Medulla oblongata (tissue), 1 donor: ENCODE measurements at regions not wholly inside any gene's neighbourhood (a gene's known extent, or its start where the extent isn't known, plus 50 kb on each side); places are given as distances from the start of the nearest gene placed in this dataset.

Source experiments
- DNase-seq: peaks from one replicate; pipeline ENCODE4 v3.0.0-alpha.2; 2015; ENCODE audit errors: extremely low spot score

DNA sequence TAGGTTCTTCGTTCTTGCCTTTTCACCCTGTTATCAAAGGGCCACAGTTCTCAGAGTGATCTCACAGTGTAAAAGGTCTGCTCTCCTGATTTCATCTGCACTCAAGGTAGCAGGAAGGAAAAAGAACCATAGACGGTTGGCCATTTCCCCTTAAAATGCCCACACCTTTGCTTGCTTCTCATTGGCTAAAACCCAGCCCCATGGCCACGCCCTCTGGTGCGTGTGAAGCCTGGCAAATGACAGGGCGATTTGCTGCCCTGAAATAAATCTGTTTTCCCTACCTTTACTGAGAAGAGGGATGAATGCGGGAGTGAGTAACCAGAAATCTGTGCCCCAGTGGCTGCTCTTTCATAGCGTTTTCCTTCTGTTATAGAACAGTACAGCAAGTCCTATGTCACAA, 269.3 kb downstream of the POU4F1 start:
- no peak for DNase-seq

DNA sequence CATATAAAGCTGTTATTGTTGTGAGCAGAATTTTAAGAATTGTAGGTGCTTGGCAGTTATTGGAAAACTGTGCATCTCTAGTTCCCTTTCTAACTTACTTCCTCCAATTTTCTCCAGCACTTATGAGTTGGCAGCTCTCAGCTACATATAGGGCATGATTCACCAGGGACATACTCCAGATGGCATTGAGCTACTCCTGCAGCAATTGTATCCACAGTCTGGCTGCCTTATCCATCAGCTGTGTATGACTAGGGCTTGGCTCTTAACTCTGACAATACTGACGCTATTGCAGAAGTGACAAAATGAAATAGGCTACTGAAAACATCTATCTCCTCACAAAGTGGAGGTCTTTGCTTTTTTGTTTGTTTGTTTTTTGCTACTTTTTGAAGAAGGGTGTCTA, 276.7 kb downstream of the POU4F1 start:
- no peak for DNase-seq

DNA sequence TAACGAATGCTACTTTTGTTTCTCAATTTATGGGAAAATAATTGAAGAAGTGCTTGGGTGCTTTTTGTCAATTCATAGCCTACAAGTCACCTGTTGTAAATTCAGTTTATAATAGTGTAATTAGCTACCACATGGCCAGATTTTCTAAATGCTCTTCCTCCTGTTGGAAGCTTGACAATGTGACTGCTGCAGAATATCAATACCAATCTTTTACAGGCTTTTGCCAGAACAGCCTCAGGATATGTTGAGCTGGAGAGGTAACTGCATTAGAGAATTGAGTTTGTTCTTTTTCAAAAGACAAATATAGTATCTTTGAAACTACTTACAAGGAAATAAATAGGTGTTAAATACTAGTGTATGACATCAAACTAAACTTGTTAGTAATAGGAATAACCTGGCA, 277.8 kb downstream of the POU4F1 start:
- DNase-seq: no peak

DNA sequence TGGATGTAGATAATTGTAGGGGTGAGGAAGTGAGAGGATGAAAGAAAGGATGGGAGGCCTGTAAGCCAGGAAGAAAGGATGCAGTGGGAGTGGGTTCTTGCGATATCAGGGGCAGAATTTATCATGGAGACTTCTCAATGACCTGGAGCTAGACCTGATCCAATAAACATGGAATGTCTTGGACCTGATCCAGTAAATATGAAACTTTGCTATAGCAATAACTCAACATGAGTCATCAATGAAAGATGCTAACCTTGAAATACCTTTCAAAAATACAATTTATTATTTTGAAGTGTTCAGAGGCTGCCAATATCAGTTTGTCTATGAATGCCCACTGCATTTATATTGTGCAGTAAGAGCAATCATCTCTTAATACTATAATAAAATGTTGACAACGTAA, 279.5 kb downstream of the POU4F1 start:
- DNase-seq: no peak

DNA sequence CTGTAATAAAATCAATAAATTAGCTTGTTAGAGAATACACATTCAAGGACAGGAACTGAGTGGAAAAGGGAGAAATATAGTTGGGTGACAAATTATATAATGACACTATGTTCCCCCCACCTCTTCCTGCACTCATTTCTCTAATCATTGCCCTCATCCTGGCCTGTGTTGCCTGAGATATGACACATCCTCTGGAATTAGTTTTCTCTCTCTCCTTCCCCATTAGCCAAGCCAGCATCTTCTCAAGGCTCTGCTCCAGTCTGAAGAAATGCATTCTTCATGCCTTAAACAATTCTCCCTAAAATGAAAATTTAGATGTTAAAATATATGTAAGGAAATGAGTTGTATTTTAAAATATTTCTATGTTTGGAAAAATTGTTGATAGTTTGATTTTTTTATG, 280.3 kb downstream of the POU4F1 start:
- DNase-seq: no peak

DNA sequence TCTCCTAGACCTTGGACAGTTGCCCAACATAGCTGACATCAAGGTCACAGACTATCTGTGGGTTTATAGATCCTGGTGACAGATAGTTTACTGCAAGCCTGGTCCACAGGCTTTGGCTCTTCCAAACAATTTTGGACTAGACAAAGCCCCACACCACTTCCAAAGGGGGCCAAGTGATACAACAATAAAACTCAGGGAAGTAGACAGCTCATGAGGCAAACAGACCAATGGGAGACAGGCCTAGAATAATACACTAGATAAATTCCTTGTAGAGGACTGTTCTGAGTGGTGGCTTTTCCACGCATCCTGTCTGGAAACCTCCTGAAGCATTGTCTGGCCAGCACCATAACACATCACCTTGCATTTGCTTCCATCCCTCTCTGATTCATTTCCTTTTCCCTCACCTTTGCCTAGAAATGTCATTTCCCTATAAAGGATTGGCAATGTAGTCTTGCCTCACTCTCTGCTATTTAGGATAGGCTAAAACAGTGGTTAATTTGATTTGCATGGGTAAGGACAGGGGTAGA, 284.2 kb downstream of the POU4F1 start:
- no peak for DNase-seq

DNA sequence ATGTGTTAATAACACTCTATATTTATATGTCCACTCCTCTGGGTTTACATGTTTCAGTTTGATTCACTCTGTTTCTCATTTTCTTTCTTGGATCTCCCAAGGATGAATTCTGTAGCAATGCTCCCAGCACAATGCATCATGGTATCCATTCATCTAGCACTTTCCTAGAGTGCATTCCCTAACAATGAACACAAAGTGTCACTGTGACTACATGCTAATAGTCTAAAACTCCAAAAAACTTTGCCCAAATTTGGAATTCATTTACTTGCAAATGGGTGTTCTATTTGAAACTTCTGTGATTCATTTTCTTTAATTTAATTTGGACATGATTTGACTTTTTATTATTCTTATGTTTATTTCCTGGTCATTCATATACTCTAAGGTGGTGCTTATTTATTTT, 286.3 kb downstream of the POU4F1 start:
- DNase-seq: peak; percentile 57

DNA sequence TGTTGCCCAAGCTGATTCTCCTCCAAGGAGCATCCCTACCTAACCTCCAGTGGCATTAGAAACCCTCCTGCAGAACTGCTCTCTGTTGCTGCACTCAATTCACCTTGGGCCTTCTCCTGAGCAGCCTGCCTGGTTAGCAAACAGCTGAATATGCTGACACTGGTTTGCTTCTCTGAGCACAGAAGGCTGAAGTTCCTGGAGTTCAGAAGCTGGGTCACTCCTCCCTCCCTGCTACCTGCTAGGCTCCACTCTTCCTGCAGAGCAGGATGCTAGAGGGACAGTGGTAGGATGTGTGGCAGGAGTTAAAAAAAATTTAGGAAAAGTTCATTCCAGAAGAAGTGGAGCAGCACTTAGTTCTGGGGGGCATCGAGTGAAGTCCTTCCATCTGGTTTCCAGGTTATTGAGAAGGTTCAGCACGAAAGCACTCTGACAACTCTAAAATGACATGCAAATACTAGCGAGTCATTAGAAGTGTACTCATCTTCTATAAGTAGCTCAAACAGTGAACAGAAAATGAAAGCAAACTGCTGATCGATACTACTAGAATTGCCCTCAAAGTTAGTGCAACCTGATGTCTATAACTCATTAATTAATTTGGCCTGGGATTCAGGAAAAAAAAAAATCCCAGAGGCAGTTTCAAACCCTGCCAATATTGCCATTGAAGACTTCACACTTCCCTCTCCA, 293.7 kb downstream of the POU4F1 start:
- no peak for DNase-seq

DNA sequence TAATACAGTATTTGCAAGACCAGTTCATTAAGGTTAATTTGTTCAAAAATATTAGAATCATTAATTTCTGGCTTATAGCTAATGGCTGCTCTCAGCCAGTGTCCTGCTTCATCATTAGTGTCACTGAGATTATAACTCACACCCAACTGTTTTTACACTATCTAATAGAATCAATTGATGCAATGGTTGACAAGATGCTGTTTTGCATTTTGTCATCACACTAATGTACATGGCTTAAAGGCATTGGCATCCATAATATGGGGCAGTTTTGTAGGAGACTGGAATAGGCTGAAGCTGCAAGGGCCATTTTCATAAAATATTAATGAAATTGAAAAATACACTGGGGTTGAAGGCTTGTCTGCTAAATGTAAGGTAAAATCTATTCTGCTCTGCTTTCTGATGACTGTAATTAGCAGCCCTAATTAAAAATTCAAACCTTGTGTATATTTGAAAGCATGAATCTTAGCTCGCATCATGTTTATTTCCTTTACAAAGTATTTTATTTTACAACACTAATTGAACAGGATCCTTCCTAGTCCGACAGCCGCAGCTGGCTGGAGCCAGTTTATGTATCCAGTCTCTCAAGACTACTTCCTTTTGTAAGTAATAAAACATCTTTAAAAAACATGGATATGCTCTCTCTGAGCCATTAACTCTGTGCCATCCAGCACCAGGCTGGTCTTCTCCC, 296.7 kb downstream of the POU4F1 start:
- DNase-seq: no peak

DNA sequence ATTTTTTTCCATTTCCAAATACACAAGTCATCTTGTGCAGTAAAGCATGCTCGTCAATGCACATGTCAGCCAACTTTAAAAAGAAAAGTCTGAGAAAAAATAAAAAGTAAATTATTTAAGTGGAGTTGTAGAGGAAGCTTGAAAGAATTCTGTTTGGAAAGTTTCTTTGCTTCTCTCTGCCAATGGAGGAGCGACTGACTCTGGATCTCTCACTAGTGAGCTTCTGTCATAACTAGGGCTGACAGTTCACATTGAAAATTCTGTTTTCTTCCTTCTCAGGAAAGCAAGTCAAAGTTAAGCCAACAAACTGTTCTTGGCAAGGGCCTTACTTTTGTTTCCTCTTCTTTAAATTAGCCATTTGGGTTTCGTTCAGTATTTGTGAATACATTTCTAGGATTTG, 298.2 kb downstream of the POU4F1 start:
- DNase-seq: peak; percentile 7

DNA sequence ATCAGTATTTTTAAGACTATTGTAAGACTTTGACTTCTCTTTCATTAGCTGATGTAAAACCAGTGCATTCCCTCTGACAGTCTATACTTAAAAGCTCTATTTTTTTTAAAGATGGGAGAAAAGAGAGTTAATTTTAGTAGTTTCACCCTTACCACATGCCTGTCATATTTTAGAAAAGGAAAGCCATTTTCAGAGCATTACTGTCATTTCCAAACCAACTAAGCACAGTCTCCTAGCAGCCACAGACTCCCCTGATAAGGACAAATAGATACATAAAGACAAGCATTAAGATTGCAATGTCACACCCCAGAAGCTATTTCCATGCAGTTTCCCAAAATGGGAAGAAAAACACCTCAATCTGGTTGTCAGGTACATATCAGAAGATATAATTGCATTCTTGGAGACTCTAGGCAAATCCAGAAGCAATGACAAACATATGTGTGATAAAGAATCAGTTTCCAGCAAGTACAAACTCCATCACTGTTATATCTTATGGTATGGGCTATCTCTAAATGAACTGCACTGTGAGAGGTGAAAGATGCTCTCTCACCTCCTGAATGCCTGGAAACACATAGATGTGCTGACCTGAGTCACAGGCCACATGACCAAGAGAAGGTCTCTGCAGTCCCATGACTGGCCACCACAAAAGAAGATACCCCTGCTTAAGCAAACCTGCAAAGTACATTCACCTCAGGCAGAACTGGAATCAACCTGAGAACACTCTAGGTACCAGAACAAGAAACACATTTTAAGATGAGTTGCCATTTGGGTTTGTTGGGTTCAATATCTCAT, 303.3 kb downstream of the POU4F1 start:
- no peak for DNase-seq

DNA sequence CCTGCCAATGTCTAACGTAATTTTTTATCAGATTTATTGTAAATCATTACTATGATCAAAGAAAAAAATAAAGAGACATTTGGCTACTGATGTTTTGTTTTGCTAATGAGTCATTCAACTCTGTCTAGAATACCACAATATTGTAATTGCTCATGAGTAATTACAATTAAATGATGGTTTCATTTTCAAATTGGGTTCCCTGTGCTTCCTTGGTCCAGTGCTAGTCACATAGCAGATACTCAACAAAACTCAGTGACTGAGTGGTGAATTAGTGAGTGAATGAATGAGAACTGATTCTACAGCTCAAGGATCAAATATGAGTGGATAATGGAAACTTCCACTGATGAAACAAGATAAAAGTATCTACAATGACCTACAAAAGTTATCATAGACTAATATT, 304.7 kb downstream of the POU4F1 start:
- no peak for DNase-seq

DNA sequence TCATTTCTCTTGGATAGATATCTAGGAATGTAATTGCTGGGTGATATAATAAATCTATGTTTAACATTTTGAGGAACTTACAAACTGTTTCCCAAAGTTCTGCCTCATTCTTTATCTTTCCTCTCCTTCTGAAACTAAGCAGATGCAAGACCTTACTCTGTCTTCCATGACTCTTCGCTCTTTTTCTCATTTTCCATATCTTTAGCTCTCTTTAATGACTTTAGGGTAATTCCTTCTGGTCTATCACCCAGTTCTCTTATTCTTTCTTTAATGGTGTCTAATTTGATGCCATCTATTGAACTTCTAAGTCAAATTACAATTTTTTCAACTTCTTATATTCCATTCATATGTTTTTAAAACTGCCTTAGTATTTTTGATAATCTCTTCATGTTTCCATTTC, 316.6 kb downstream of the POU4F1 start:
- no peak for DNase-seq

DNA sequence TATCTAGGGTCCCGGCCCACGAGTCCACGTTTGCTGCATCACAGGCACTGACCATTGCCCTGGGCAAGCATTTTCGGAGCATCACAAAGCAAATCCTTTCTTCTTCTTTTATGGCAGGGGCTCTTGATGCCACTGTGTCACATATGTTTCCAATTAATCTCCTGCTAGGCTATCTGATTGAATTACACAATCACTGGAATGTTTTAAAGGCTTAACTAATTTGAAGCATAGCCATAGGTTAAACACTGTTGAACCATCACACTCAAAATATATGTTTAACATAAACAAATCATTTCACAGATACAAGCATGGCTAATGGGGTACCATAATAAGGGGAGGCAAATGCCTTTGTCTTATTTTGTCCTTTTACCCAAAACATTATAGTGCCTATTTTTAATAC, 338.3 kb downstream of the POU4F1 start:
- no peak for DNase-seq

DNA sequence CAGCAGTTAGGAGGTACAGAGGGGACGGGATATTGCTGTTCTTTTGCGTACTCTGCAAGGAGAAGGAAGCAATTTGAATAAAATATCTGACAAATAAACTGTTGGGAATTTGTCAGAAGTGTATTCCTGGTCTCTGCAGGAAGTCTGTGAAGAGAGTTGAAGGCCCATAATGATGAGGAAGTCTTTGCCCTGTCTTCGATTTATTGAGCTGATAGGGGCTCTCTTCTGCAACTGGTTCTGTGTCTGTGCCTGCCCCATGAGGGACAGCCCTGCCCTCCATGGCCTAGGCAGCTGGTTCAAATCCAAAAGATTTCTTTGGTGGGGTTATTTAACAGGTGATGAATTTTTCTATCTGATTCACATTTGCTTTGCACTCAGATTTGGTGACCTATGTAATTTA, 339.7 kb upstream of the EDNRB start:
- DNase-seq: no peak

DNA sequence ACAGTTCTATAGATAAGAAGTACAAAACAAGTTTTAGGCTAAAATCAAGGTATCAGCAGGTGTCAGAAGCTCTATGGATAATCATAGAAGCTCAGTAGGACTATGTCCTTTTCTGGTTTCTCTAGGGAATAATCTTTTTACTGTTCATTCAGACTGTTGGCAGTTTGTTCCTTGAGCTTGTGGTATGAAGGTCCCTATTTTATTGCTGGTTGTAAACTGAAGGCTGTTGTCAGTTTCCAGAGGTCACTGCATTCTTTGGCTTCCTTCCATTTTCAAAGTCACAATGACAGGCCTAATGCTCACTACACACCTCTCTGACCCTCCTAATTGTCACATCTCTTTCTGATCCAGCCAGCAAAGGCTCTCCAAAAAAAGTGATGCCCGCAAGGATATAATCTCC, 337.9 kb upstream of the EDNRB start:
- DNase-seq: no peak

DNA sequence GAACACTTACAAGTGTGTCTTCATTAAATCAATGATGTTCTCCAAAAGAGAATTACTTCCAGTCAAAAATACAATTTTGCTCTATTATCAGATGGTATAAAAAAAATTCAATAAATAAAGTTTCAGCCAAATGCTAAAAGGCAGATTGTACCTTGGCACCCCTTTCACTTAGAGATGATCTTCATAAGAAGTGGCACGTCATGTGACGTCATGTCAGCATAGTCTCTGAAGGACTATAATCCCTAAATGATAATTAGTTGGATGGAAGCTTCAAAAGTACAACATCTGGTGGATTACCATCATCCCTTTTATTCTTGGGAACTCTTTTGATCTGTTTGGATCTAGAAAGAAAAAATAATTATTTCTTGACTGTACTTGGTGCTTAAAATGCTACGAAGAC, 335.5 kb upstream of the EDNRB start:
- DNase-seq: no peak

DNA sequence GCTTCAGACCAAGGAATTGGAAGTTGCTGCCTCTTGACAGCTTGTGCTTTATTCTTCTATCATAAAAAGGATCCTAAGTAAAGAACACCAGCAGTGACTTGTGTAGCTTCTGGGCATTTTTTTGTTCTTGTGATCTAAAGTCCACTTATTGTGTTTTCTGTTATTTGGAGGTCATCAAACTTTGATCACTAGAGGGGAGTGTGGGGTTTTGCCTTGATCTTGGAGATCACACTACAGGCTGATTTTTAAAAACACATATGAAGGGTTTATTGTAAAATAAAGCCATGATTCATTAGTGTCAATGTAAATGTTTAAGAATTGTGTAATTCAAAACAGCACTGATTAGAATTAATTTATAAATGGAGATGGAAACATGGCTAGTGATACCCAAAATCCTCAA, 328.7 kb upstream of the EDNRB start:
- no peak for DNase-seq

DNA sequence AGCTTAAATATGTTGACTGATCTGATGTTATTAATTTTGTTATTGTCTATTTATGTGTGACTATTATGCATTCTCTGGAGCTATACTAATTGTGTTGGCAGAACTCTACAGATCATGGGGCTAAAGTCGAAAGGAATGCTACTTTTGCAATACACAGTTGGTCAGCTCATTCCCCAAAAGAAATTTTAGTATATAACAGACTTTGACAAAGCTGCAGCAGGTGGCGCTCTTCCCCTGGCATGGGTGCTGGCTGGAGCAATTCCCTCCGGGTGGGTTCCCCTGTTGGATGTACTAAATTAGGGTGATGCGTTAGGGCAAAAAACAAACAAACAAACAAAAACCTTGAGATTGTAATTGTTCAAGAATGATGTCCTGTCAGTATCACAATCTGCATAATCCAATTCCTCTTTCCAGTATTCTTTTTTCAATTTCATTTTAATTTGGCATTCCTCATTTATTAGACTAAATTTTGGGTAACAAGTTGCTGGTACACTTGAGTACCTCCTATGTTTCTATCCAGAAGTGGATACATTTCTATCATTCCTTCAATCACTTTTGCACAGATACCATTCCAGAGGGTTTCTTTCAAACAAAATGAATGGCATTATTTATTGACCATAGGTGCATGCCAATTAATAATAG, 322.8 kb upstream of the EDNRB start:
- peak; percentile 37 for DNase-seq

DNA sequence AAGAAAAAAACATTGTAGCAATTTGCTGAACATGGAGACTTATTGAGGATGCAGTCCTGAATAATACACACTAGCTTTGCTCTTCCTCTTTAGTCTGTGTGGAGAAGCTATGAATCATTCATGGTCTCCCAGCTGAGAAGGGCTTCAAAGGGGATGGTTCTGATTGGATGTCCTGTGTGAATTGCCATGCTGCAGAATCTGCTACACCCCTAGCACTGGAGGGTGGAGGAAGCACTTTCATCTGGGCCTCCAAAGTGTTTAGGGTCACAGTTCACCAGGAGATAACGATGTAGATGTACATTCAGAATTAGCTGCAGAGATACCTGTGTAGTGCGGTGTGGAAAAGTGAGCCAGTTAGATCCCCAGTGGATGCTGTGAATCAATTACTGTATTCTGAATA, 321.1 kb upstream of the EDNRB start:
- no peak for DNase-seq

DNA sequence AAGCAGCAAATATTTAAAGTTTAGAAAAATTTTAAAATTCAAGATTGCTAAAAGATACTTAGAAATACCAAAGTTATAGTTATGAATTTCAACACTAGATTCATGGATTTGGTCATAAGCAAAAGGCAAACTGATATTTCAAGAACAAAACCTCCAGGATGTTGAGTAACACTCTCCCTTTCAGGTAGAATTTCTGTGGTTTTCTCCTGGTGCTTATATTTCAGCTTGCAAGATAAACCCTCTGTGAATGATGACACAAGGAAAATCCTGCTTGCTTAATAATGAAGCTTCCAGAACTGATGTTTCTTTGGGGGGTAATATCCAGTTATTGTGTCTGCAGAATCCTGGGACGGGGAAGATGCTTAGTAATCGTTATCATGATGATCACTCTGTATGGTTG, 320.3 kb upstream of the EDNRB start:
- no peak for DNase-seq

DNA sequence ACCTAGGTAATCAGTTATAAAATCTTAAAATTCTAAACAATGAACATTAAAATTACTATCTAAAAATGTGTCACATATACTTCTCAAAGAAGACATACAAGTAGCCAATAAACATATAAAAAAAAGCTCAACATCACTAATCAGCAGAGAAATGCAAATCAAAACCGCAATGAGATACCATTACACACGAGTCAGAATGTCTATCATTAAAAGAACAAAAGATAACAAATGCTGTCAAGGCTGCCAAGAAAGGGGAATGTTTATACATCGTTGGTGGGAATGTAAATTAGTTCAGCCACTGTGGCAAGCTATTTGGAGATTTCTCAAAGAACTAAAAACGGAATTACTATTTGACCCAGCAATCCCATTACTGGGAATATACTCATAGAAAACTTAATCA, 310.3 kb upstream of the EDNRB start:
- no peak for DNase-seq
